Psoas muscle (tissue), 7 donors: ENCODE measurements at regions not wholly inside any gene's neighbourhood (a gene's known extent, or its start where the extent isn't known, plus 50 kb on each side); places are given as distances from the start of the nearest gene placed in this dataset.

Experiments used
- ATAC-seq, 4 donors: fragments of 200-7000 bp; cut with Tn5 transposase; one replicate each; pipeline ENCODE4 v1.9.1; 2020; ENCODE audit warnings: moderate library complexity in 3 of 4, mild to moderate bottlenecking in 2 of 4
- DNase-seq, 2 donors: peaks; one replicate each; pipeline ENCODE4 v3.0.0-alpha.2; 2020
- H3K27ac ChIP-seq: fragments of 200-600 bp; one replicate; pipeline ENCODE4 v1.8.0; 2022
- H3K27me3 ChIP-seq, 3 donors: fragments of 200-600 bp in 1 of 3; one replicate each; pipeline versions ENCODE4 v1.6.1 to v1.8.0; 2013 to 2022; ENCODE audit warnings: low read length in 2 of 3, mild to moderate bottlenecking in 2 of 3, moderate library complexity in 1 of 3; ENCODE audit not compliant: insufficient read depth in 3 of 3
- H3K36me3 ChIP-seq, 2 donors: fragments of 200-600 bp in 1 of 2; one replicate each; pipeline versions ENCODE4 v1.6.1 to v1.8.0; 2013 to 2022; ENCODE audit warnings: low read depth in 1 of 2, mild to moderate bottlenecking in 1 of 2, moderate library complexity in 1 of 2; ENCODE audit not compliant: insufficient read depth in 1 of 2
- H3K4me1 ChIP-seq: fragments of 200-600 bp; one replicate; pipeline ENCODE4 v1.8.0; 2022
- H3K4me3 ChIP-seq: fragments of 200-600 bp; one replicate; pipeline ENCODE4 v1.8.0; 2022; ENCODE audit warnings: mild to moderate bottlenecking
- H3K9me3 ChIP-seq: fragments of 200-600 bp; one replicate; pipeline ENCODE4 v1.8.0; 2022
- WGBS, 3 donors: extraction: QIAGEN DNeasy Blood & Tissue Kit; methylation state at CpG; one replicate each; pipeline versions ENCODE4 v1.1.6 to v1.1.7; 2013; 5-methylcytosine and 5-hydroxymethylcytosine counted together
- intact Hi-C, 2 donors: fragments of 100-400 bp; cut with DNase I; formaldehyde crosslinking; loops; one replicate each; pipeline versions ENCODE4 v1.11.0 to v1.14.2; 2022
- TF ChIP-seq, protein P1 (sequence below): fragments of 200-600 bp; IDR thresholded peaks from one replicate; pipeline ENCODE4 v1.8.0; 2022; ENCODE audit warnings: antibody characterized with exemption
- donor health status: healthy with polysubstance abuse.
- donor health status: DM: no; HTN: no; CAD: no; lungs with moderate emphysema.
- donor health status: Bipolar disorder and iron deficiency.
- donor health status: healthy.
- donor health status: DM: yes; HTN: yes; CAD: no.
- donor health status: DM: no; HTN: no; CAD: no.
- donor health status: DM: yes; HTN: yes; CAD: no.

GRCh38 chr2:157946919-157947557, 70.9 kb upstream of the ACVR1 start:
- Histone ChIP-seq H3K36me3 (no peaks in the 10 kb centered on the region), H3K4me3 (no peak overlapping the region), H3K27me3 (no peaks in the 10 kb centered on the region), H3K27ac (no peak overlapping the region), H3K4me1 (no peaks in the 10 kb centered on the region), H3K9me3 (no peaks in the 10 kb centered on the region)
- ATAC-seq = no peak
- WGBS, 3 donors = 87 to 95% (median 95%) methylated on average over 1 of the region's 1 CpG
- intact Hi-C loops = no loop called here
- TF ChIP-seq, protein P1, sequence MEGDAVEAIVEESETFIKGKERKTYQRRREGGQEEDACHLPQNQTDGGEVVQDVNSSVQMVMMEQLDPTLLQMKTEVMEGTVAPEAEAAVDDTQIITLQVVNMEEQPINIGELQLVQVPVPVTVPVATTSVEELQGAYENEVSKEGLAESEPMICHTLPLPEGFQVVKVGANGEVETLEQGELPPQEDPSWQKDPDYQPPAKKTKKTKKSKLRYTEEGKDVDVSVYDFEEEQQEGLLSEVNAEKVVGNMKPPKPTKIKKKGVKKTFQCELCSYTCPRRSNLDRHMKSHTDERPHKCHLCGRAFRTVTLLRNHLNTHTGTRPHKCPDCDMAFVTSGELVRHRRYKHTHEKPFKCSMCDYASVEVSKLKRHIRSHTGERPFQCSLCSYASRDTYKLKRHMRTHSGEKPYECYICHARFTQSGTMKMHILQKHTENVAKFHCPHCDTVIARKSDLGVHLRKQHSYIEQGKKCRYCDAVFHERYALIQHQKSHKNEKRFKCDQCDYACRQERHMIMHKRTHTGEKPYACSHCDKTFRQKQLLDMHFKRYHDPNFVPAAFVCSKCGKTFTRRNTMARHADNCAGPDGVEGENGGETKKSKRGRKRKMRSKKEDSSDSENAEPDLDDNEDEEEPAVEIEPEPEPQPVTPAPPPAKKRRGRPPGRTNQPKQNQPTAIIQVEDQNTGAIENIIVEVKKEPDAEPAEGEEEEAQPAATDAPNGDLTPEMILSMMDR = no peak
- no peak for DNase-seq

- no peaks in the 10 kb centered on the region for H3K27me3 ChIP-seq
- no peaks in the 10 kb centered on the region for H3K4me1 ChIP-seq
- 88 to 95% (median 89%) methylated on average over 3 of the region's 3 CpGs for WGBS, 3 donors
- intact Hi-C loops = no loop called here
- no peak overlapping the region for H3K4me3 ChIP-seq
- no peak for ATAC-seq
- H3K27ac ChIP-seq = no peak overlapping the region
- no peak for DNase-seq
- TF ChIP-seq, protein P1 = no peak
- no peaks in the 10 kb centered on the region for H3K36me3 ChIP-seq
- H3K9me3 ChIP-seq = no peaks in the 10 kb centered on the region
Measured at GRCh38 chr2:157940024-157940423, 63.9 kb upstream of the ACVR1 start.

GRCh38 chr2:157938556-157938955, 62.4 kb upstream of the ACVR1 start:
- intact Hi-C loops = no loop called here
- H3K4me1 ChIP-seq = no peaks in the 10 kb centered on the region
- DNase-seq = no peak
- H3K9me3 ChIP-seq = no peaks in the 10 kb centered on the region
- TF ChIP-seq, protein P1 = no peak
- no peak overlapping the region for H3K4me3 ChIP-seq
- 95 to 100% (median 97%) methylated on average over 3 of the region's 3 CpGs for WGBS, 3 donors
- no peak overlapping the region for H3K27ac ChIP-seq
- H3K36me3 ChIP-seq = no peaks in the 10 kb centered on the region
- H3K27me3 ChIP-seq = peaks cover 0 to 2% (median 0%) of the 10 kb centered on the region in 3 donors
- no peak for ATAC-seq

DNA sequence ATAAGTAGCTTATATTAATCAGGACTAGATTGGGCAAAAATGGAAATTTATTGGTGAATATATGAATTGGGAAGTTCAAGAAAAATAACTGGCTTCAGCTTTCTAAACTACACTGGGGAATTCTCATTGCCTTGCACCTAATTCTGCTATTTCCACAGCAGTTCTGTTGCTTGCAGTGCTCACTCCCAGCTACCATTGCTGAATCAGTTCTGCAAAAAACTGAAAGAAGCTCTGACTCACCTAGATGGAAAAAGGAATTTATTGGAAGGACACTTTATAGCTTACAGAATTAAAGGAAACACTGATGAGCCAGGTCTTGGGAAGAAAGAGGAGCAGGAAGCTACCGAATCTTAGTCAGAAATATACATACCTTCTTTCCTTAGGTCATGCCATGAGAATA, 60.3 kb upstream of the ACVR1 start:
- TF ChIP-seq, protein P1 = no peak
- H3K27ac ChIP-seq = no peak overlapping the region
- ATAC-seq = no peak
- H3K27me3 ChIP-seq = peaks cover 0 to 3% (median 0%) of the 10 kb centered on the region in 3 donors
- no peaks in the 10 kb centered on the region for H3K4me1 ChIP-seq
- 93 to 96% (median 95%) methylated on average over 1 of the region's 1 CpG for WGBS, 3 donors
- no peak for DNase-seq
- no peaks in the 10 kb centered on the region for H3K36me3 ChIP-seq
- no peak overlapping the region for H3K4me3 ChIP-seq
- H3K9me3 ChIP-seq = no peaks in the 10 kb centered on the region
- intact Hi-C loops = no loop called here

- no peaks in the 10 kb centered on the region for H3K9me3 ChIP-seq
- H3K36me3 ChIP-seq = no peaks in the 10 kb centered on the region
- intact Hi-C loops = no loop called here
- peaks cover 0 to 3% (median 0%) of the 10 kb centered on the region in 3 donors for H3K27me3 ChIP-seq
- TF ChIP-seq, protein P1 = no peak
- WGBS, 3 donors = 69 to 71% (median 70%) methylated on average over 2 of the region's 2 CpGs
- DNase-seq = no peak
- no peaks in the 10 kb centered on the region for H3K4me1 ChIP-seq
- no peak overlapping the region for H3K27ac ChIP-seq
- ATAC-seq = no peak
- no peak overlapping the region for H3K4me3 ChIP-seq
Measured at GRCh38 chr2:157935378-157935906, 59.3 kb upstream of the ACVR1 start.
